ENCODE measurements at regions not wholly inside any gene's neighbourhood (a gene's known extent, or its start where the extent isn't known, plus 50 kb on each side); places are given as distances from the start of the nearest gene placed in this dataset.

GRCh38 chr2:239526666-239527415, 126.0 kb upstream of the HDAC4 start:
- TF ChIP-seq POLR2A (IDR thresholded peaks at IDR 0.05) (no peak), CTCF (IDR thresholded peaks at IDR 0.05) (no peak), EP300 (IDR thresholded peaks at IDR 0.05) (no peak)

All from tibial nerve (tissue), 4 donors.